Heart left ventricle (tissue), 13 donors: ENCODE measurements at regions not wholly inside any gene's neighbourhood (a gene's known extent, or its start where the extent isn't known, plus 50 kb on each side); places are given as distances from the start of the nearest gene placed in this dataset.

Experiments used
- POLR2A ChIP-seq, 2 donors: fragments of 450-650 bp; IDR thresholded peaks; one replicate each; pipeline ENCODE4 v1.6.1; 2017; ENCODE audit warnings: antibody characterized with exemption in 2 of 2, mild to moderate bottlenecking in 2 of 2, moderate library complexity in 2 of 2
- TF ChIP-seq, protein P1 (sequence below), 12 donors: fragments of 200-600 bp; sonication (generic) in 4 of 12; IDR thresholded peaks; one replicate each; pipeline versions ENCODE4 v1.5.0 to v1.8.0; 2018 to 2022; ENCODE audit warnings: antibody characterized with exemption in 12 of 12, mild to moderate bottlenecking in 5 of 12
- donor health status: ischemic (EF 13 %, LVEDD 7.1; RV severe dilation, severe dysfunction).
- donor health status: DM: no; HTN: yes; CAD: no.
- donor health status: DM: no; HTN: no; CAD: no.
- donor health status: ischemic (EF 25% LVEDD 6.9; RV normal size, moderate dysfunction).
- donor health status: ischemic (EF 25% LVEDD 5.7; RV mildly dilated, moderate dysfunction).
- donor health status: ischemic (EF 35%, LVEDD 5.7; RV mildly dilated, moderate dysfunction).
- donor health status: nonischemic (EF 11% LVEDD 7.7; RV severe dilation, severe dysfunction).
- donor health status: DM: yes; HTN: yes; CAD: no.
- donor health status: PGD.
- donor health status: ischemic (EF 29% LVEDD 5.4; RV normal size, mild dysfunction).
- donor health status: nonischemic (EF 23%, LVEDD 6.1; RV moderate dilation, normal function).

DNA sequence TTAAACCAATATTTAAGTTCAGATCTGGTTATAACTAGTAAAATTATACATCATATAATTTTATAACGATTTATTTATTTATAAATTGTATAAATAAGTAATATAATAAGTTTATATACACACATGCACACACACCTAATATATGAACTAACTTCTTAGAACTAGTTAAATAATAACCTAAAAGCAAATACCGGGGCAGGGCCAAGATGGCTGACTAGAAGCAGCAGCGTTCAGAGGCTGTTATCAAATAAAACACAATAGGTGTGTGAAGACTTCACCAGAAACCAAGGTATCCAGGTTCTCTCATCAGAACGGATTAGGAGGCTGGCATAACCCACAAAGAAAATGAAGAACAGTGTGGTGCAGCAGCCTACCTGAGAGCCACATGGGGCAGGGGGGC, 653.6 kb upstream of the CBLB start:
- TF ChIP-seq, protein P1, sequence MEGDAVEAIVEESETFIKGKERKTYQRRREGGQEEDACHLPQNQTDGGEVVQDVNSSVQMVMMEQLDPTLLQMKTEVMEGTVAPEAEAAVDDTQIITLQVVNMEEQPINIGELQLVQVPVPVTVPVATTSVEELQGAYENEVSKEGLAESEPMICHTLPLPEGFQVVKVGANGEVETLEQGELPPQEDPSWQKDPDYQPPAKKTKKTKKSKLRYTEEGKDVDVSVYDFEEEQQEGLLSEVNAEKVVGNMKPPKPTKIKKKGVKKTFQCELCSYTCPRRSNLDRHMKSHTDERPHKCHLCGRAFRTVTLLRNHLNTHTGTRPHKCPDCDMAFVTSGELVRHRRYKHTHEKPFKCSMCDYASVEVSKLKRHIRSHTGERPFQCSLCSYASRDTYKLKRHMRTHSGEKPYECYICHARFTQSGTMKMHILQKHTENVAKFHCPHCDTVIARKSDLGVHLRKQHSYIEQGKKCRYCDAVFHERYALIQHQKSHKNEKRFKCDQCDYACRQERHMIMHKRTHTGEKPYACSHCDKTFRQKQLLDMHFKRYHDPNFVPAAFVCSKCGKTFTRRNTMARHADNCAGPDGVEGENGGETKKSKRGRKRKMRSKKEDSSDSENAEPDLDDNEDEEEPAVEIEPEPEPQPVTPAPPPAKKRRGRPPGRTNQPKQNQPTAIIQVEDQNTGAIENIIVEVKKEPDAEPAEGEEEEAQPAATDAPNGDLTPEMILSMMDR (IDR thresholded peaks at IDR 0.05): no peak
- TF ChIP-seq POLR2A (IDR thresholded peaks at IDR 0.05): no peak
